A549 (cell line): ENCODE measurements at regions not wholly inside any gene's neighbourhood (a gene's known extent, or its start where the extent isn't known, plus 50 kb on each side); places are given as distances from the start of the nearest gene placed in this dataset.

Experiments
- ATAC-seq, 2 experiments: fragments of 200-7000 bp in 1 of 2; fragments of >200 bp in 1 of 2; cut with Nextera tagmentation in 1 of 2; cut with Tn5 transposase in 1 of 2; 3 replicates each; pipeline versions ENCODE4 v1.8.0 to v1.9.1; 2018 to 2020; ENCODE audit warnings: mild to moderate bottlenecking in 1 of 2, moderate library complexity in 1 of 2
- CTCF ChIA-PET: fragments of 300-600 bp; sonication (Branson Sonifier 250); formaldehyde crosslinking; extraction: SDS; loops from one replicate; lab custom pipeline; 2021; ENCODE audit warnings: antibody characterized with exemption, inconsistent platforms; lab: Yijun Ruan, JAX
- POLR2A ChIA-PET: fragments of 350-600 bp; formaldehyde crosslinking; extraction: SDS; loops from one replicate; lab custom pipeline; 2021; ENCODE audit warnings: antibody characterized with exemption, inconsistent platforms; lab: Yijun Ruan, JAX
- DNase-seq, 2 experiments: peaks; one replicate each; pipeline versions ENCODE4 v3.0.0 to v3.0.0-alpha.2; 2011 to 2016; ENCODE audit warnings: low read depth in 1 of 2, low spot score in 1 of 2
- FAIRE-seq: peaks from 2 replicates; lab custom pipeline; 2011; peaks lifted over from hg19 to GRCh38; lab: Jason Lieb, UNC
- H3K27ac ChIP-seq, 2 experiments: fragments of >200 bp; sonication (Bioruptor Twin); formaldehyde crosslinking; 3 replicates each; pipeline ENCODE4 v1.5.1; 2016 to 2017
- H3K4me1 ChIP-seq: fragments of >200 bp; sonication (Bioruptor Twin); formaldehyde crosslinking; 3 replicates; pipeline ENCODE4 v1.6.1; 2016
- H3K4me2 ChIP-seq: fragments of >200 bp; sonication (Bioruptor Twin); formaldehyde crosslinking; 3 replicates; pipeline ENCODE4 v1.6.1; 2016
- H3K4me3 ChIP-seq: fragments of >200 bp; sonication (Bioruptor Twin); formaldehyde crosslinking; 3 replicates; pipeline ENCODE4 v1.5.1; 2016
- H3K9me3 ChIP-seq: fragments of >200 bp; sonication (Bioruptor Twin); formaldehyde crosslinking; 3 replicates; pipeline ENCODE4 v1.6.1; 2016
- CHD2 ChIP-seq: fragments of 150-350 bp; IDR thresholded peaks from 2 replicates; pipeline ENCODE4 v1.6.1; 2014; ENCODE audit warnings: low read length; ENCODE audit not compliant: partially characterized antibody
- E2F6 ChIP-seq: IDR thresholded peaks from 2 replicates; pipeline ENCODE4 v1.6.1; 2012; ENCODE audit warnings: low read depth, borderline replicate concordance
- EHMT2 ChIP-seq: fragments of 200-600 bp; sonication (generic); IDR thresholded peaks from 2 replicates; pipeline ENCODE4 v1.6.1; 2016; ENCODE audit warnings: antibody characterized with exemption, low read depth, mild to moderate bottlenecking, moderate library complexity
- ELK1 ChIP-seq: fragments of 150-350 bp; IDR thresholded peaks from 2 replicates; pipeline ENCODE4 v1.6.1; 2014; ENCODE audit warnings: low read depth, mild to moderate bottlenecking, low read length
- FOSB ChIP-seq: fragments of 250-450 bp; sonication (Bioruptor Pico); IDR thresholded peaks from 2 replicates; pipeline ENCODE4 v1.5.0; 2020; ENCODE audit warnings: mild to moderate bottlenecking, moderate library complexity
- FOSL2 ChIP-seq, 2 experiments: fragments of 450-650 bp in 1 of 2; fragments of >200 bp in 1 of 2; sonication (Bioruptor Twin) in 1 of 2; formaldehyde crosslinking; IDR thresholded peaks; 2 replicates each; pipeline versions ENCODE4 v1.5.0 to v1.6.1; 2016 to 2020; ENCODE audit warnings: mild to moderate bottlenecking in 1 of 2, moderate library complexity in 1 of 2
- HES2 ChIP-seq: fragments of >200 bp; sonication (Bioruptor Twin); formaldehyde crosslinking; IDR thresholded peaks from 2 replicates; pipeline ENCODE4 v1.6.1; 2016
- HMGXB4 ChIP-seq: fragments of 250-450 bp; sonication (Bioruptor Pico); IDR thresholded peaks from 2 replicates; pipeline ENCODE4 v1.5.0; 2021; ENCODE audit warnings: mild to moderate bottlenecking, moderate library complexity, borderline replicate concordance
- HOXA7 ChIP-seq: fragments of 250-450 bp; sonication (Bioruptor Pico); IDR thresholded peaks from 2 replicates; pipeline ENCODE4 v1.5.0; 2020; ENCODE audit warnings: mild to moderate bottlenecking, moderate library complexity
- JUN ChIP-seq, 2 experiments: fragments of >200 bp; sonication (Bioruptor Twin); formaldehyde crosslinking; IDR thresholded peaks; 2 replicates in 1 of 2; 3 replicates in 1 of 2; pipeline ENCODE4 v1.6.1; 2016 to 2017
- MAFK ChIP-seq: fragments of 450-650 bp; IDR thresholded peaks from 2 replicates; pipeline ENCODE4 v1.6.1; 2014; ENCODE audit not compliant: partially characterized antibody
- MAX ChIP-seq: IDR thresholded peaks from 2 replicates; pipeline ENCODE4 v1.6.1; 2012
- MYC ChIP-seq: IDR thresholded peaks from 2 replicates; pipeline ENCODE4 v1.6.1; 2012; ENCODE audit warnings: mild to moderate bottlenecking, inconsistent platforms, low read length, improper control_type of control experiment, borderline replicate concordance
- NPAS2 ChIP-seq: fragments of 250-450 bp; sonication (Bioruptor Pico); IDR thresholded peaks from 2 replicates; pipeline ENCODE4 v1.8.0; 2022; ENCODE audit warnings: mild to moderate bottlenecking, moderate library complexity, borderline replicate concordance
- RAD21 ChIP-seq, 2 experiments: fragments of >200 bp in 1 of 2; sonication (Bioruptor Twin) in 1 of 2; formaldehyde crosslinking in 1 of 2; IDR thresholded peaks in 1 of 2; conservative IDR thresholded peaks in 1 of 2; 2 replicates in 1 of 2; 3 replicates in 1 of 2; pipeline ENCODE4 v1.6.1; 2012 to 2018; ENCODE audit warnings: inconsistent platforms in 1 of 2
- SMC3 ChIP-seq: fragments of >200 bp; sonication (Bioruptor Twin); formaldehyde crosslinking; IDR thresholded peaks from 3 replicates; pipeline ENCODE4 v1.6.1; 2018; ENCODE audit warnings: inconsistent platforms
- SREBF2 ChIP-seq: fragments of 450-650 bp; IDR thresholded peaks from 2 replicates; pipeline ENCODE4 v1.6.1; 2014; ENCODE audit warnings: mild to moderate bottlenecking, moderate library complexity
- TFCP2L1 ChIP-seq: fragments of 250-450 bp; sonication (Bioruptor Pico); IDR thresholded peaks from 2 replicates; pipeline ENCODE4 v1.5.0; 2021; ENCODE audit warnings: mild to moderate bottlenecking
- TP53 ChIP-seq: fragments of 250-450 bp; sonication (Bioruptor Pico); IDR thresholded peaks from 2 replicates; pipeline ENCODE4 v1.5.0; 2021; ENCODE audit warnings: mild to moderate bottlenecking, moderate library complexity
- ZFP36 ChIP-seq: fragments of 450-650 bp; IDR thresholded peaks from 2 replicates; pipeline ENCODE4 v1.6.1; 2014; ENCODE audit warnings: borderline replicate concordance; ENCODE audit not compliant: partially characterized antibody
- ZNF302 ChIP-seq: fragments of 250-450 bp; sonication (Bioruptor Pico); IDR thresholded peaks from 2 replicates; pipeline ENCODE4 v1.9.0; 2021; ENCODE audit warnings: inconsistent platforms, mild to moderate bottlenecking, moderate library complexity

- TF ChIP-seq ZNF302 (CRISPR knock-in tag), result no peak
These were observed 138.4 kb upstream of the TOP1 start (continued) for GRCh38 chr20:40890181-40890580.

DNA sequence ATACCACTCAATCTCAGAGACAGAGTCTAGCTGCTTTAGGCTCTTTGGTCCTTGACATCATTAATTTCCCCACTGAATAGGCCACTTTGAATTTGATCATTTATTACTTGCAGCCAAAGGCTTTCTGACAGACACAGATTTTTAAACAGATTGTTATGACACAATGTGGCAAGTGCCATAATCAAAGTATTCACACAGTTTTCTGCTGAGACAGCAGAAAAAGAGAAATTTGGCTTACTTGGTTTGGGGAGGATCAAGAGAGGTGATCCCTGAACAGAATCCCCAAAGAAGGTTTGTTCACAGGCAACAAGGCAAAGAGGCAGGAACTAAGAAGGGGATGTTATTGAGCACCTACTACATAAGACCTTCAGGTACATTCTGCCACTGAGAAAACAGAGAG, 138.0 kb upstream of the TOP1 start:
- no peak for ATAC-seq
- no peaks in the 10 kb centered on the region for H3K4me1 ChIP-seq
- no peaks in the 10 kb centered on the region for H3K9me3 ChIP-seq
- no peak for TF ChIP-seq TFCP2L1 (CRISPR knock-in tag)
- TF ChIP-seq MAFK, result peak; percentile 96
- ChIA-PET CTCF (interaction anchor here (1.3 kb wide), 1 partner anchor 14 kb away, joined by 3 read pairs; no protein-coding TSS in a partner anchor), POLR2A (no interaction called here)
- no peak for FAIRE-seq
- no peak for DNase-seq
- H3K4me2 ChIP-seq, result no peak overlapping the region
- H3K4me3 ChIP-seq, result no peak overlapping the region
- no peak overlapping the region for H3K27ac ChIP-seq

DNA sequence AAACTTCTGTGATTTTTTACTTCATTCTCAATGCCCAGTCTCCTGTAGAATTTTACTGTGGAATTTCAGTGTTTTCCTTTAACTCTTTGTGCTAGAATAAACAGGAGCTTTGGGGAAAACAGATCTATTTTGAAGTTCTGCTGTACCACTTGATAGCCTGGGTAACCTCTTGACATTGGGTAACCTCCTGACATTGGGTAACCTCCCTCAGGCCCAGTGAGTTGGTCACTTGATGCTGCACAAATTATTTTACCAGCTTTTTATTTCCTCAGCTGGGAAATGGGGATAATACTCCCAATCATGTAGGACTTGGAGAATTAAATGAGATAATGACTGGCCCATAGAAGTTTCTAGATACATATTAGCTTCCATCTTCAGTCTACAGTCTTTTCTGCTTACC, 137.3 kb upstream of the TOP1 start:
- ATAC-seq (no peak), FAIRE-seq (no peak), DNase-seq (no peak)
- ChIA-PET CTCF (no interaction called here), POLR2A (no interaction called here)
- TF ChIP-seq HOXA7 (CRISPR knock-in tag) (no peak), MYC (no peak), CHD2 (no peak), NPAS2 (CRISPR knock-in tag) (no peak), FOSB (CRISPR knock-in tag) (no peak), SMC3 (no peak), E2F6 (no peak), SREBF2 (no peak), JUN (IDR thresholded peaks at IDR 0.05) (no peak), ELK1 (no peak), ZFP36 (no peak), RAD21 (conservative IDR thresholded peaks at IDR 0.05 in 1 of 2, IDR thresholded peaks at IDR 0.05 in 1 of 2) (no peak), EHMT2 (no peak), FOSL2 (IDR thresholded peaks at IDR 0.05) (no peak), FOSL2 (CRISPR knock-in tag; IDR thresholded peaks at IDR 0.05) (no peak), TP53 (CRISPR knock-in tag) (no peak), HMGXB4 (no peak), HES2 (no peak), MAX (no peak), TFCP2L1 (CRISPR knock-in tag) (no peak)
- no peak overlapping the region for H3K4me3 ChIP-seq
- H3K4me1 ChIP-seq, result no peaks in the 10 kb centered on the region
- no peak overlapping the region for H3K4me2 ChIP-seq
- H3K9me3 ChIP-seq, result no peaks in the 10 kb centered on the region
- H3K27ac ChIP-seq, result no peak overlapping the region
